HG03060 (cell line): ENCODE measurements at regions not wholly inside any gene's neighbourhood (a gene's known extent, or its start where the extent isn't known, plus 50 kb on each side); places are given as distances from the start of the nearest gene placed in this dataset.
"Not testable (repeated sequence)": the region's sequence is repeated elsewhere in the genome, so short reads cannot be mapped to it uniquely, and the experiment has no call there.

Experiments used
- ATAC-seq: cut with Tn5 transposase; IDR thresholded peaks from one replicate; pipeline ENCODE4 v1.9.1; 2021; ENCODE audit warnings: low read depth, moderate number of reproducible peaks; ENCODE audit not compliant: unreplicated experiment

GRCh38 chr6:6960571-6961251, 147.1 kb upstream of the RREB1 start:
- ATAC-seq: no peak

GRCh38 chr6:6962086-6962485, 145.7 kb upstream of the RREB1 start:
- ATAC-seq: no peak

- no peak for ATAC-seq
Measured at GRCh38 chr6:6962699-6963098, 145.1 kb upstream of the RREB1 start.

- ATAC-seq: not testable (repeated sequence)
Measured at GRCh38 chr6:6963390-6963789, 144.4 kb upstream of the RREB1 start.

GRCh38 chr6:6964675-6965074, 143.1 kb upstream of the RREB1 start:
- no peak for ATAC-seq

GRCh38 chr6:6966127-6966526, 141.6 kb upstream of the RREB1 start:
- no peak for ATAC-seq

- no peak for ATAC-seq
Measured at GRCh38 chr6:6966569-6966968, 141.2 kb upstream of the RREB1 start.

- no peak for ATAC-seq
Measured at GRCh38 chr6:6968357-6968730, 139.4 kb upstream of the RREB1 start.

GRCh38 chr6:6968731-6969552, 138.8 kb upstream of the RREB1 start:
- no peak for ATAC-seq

- no peak for ATAC-seq
Measured at GRCh38 chr6:6969761-6970223, 138.0 kb upstream of the RREB1 start.

GRCh38 chr6:6970851-6971250, 136.9 kb upstream of the RREB1 start:
- ATAC-seq: no peak

GRCh38 chr6:6971369-6971768, 136.4 kb upstream of the RREB1 start:
- ATAC-seq: no peak

- no peak for ATAC-seq
Measured at GRCh38 chr6:6972456-6972855, 135.3 kb upstream of the RREB1 start.

GRCh38 chr6:6973721-6974120, 134.0 kb upstream of the RREB1 start:
- no peak for ATAC-seq

- ATAC-seq: no peak
Measured at GRCh38 chr6:6975459-6976111, 132.2 kb upstream of the RREB1 start.

GRCh38 chr6:6976193-6976592, 131.6 kb upstream of the RREB1 start:
- ATAC-seq: no peak

- ATAC-seq: no peak
Measured at GRCh38 chr6:6978731-6979130, 129.0 kb upstream of the RREB1 start.

- ATAC-seq: no peak
Measured at GRCh38 chr6:6980999-6981597, 126.7 kb upstream of the RREB1 start.

- no peak for ATAC-seq
Measured at GRCh38 chr6:6981681-6982322, 126.0 kb upstream of the RREB1 start.

- ATAC-seq: no peak
Measured at GRCh38 chr6:6982663-6983062, 125.1 kb upstream of the RREB1 start.
